Colonic mucosa (tissue), 4 donors: ENCODE measurements at regions not wholly inside any gene's neighbourhood (a gene's known extent, or its start where the extent isn't known, plus 50 kb on each side); places are given as distances from the start of the nearest gene placed in this dataset.

Experiments
- DNase-seq: peaks from one replicate; pipeline ENCODE4 v3.0.0-alpha.2; 2020
- H3K27ac ChIP-seq: fragments of 200-600 bp; one replicate; pipeline ENCODE4 v1.8.0; 2021
- H3K27me3 ChIP-seq: fragments of 200-600 bp; one replicate; pipeline ENCODE4 v1.8.0; 2021
- H3K36me3 ChIP-seq: fragments of 200-600 bp; one replicate; pipeline ENCODE4 v1.8.0; 2021
- H3K4me1 ChIP-seq: fragments of 200-600 bp; one replicate; pipeline ENCODE4 v1.8.0; 2021; ENCODE audit warnings: mild to moderate bottlenecking
- H3K4me3 ChIP-seq: fragments of 200-600 bp; one replicate; pipeline ENCODE4 v1.8.0; 2021
- H3K9ac ChIP-seq, 2 donors: one replicate each; pipeline ENCODE4 v1.7.0; 2013; ENCODE audit warnings: control low read depth in 2 of 2, low read depth in 2 of 2, low read length in 2 of 2
- H3K9me3 ChIP-seq: fragments of 200-600 bp; one replicate; pipeline ENCODE4 v1.8.0; 2021
- CTCF ChIP-seq: fragments of 200-600 bp; IDR thresholded peaks from one replicate; pipeline ENCODE4 v1.8.0; 2022; ENCODE audit warnings: antibody characterized with exemption, mild to moderate bottlenecking
- intact Hi-C: fragments of 100-400 bp; cut with DNase I; formaldehyde crosslinking; loops from one replicate; pipeline ENCODE4 v1.14.1; 2022
- donor health status: healthy.
- donor health status: DM: no; HTN: no; CAD: no.
- donor health status: DM: no; HTN: no; CAD: no.

- no peak for TF ChIP-seq CTCF
- no peaks in the 10 kb centered on the region for H3K9me3 ChIP-seq
- H3K27me3 ChIP-seq, result no peaks in the 10 kb centered on the region
- DNase-seq, result no peak
- no peak overlapping the region for H3K4me3 ChIP-seq
- no peak overlapping the region for H3K27ac ChIP-seq
- intact Hi-C loops, result no loop called here
- H3K4me1 ChIP-seq, result no peaks in the 10 kb centered on the region
- H3K9ac ChIP-seq, result no peak overlapping the region
- H3K36me3 ChIP-seq, result no peaks in the 10 kb centered on the region
These were observed 1247.9 kb downstream of the NXPH1 start for GRCh38 chr7:9681284-9681683.

GRCh38 chr7:9691286-9691685 lies 1257.9 kb downstream of the NXPH1 start:
- TF ChIP-seq CTCF, result no peak
- DNase-seq, result no peak
- Histone ChIP-seq H3K4me1 (no peaks in the 10 kb centered on the region), H3K36me3 (no peaks in the 10 kb centered on the region), H3K27me3 (no peaks in the 10 kb centered on the region), H3K9me3 (no peaks in the 10 kb centered on the region), H3K27ac (no peak overlapping the region), H3K9ac (no peak overlapping the region), H3K4me3 (no peak overlapping the region)
- intact Hi-C loops, result no loop called here

DNA sequence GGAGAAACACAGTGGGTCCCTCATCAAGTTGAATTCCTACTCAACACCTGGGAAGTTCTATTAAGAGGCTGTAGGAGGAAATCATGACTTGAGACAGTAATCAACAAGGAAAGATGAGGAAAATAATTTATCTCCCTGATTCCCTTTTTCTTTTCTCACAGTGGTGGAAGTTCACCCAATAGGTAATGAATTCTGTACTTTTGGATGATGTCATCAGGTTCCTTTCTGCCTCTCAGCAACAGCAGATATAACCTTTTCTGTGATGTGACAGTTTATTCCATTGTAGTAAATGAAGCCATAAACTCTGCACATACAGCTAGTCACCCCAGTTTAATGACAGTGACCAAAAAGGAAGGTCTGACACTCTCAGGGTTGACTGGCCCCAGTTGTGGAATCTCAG lies 1265.0 kb downstream of the NXPH1 start:
- no peak overlapping the region for H3K9ac ChIP-seq
- intact Hi-C loops, result no loop called here
- H3K4me3 ChIP-seq, result no peak overlapping the region
- H3K4me1 ChIP-seq, result no peaks in the 10 kb centered on the region
- H3K27me3 ChIP-seq, result no peaks in the 10 kb centered on the region
- H3K9me3 ChIP-seq, result no peaks in the 10 kb centered on the region
- H3K27ac ChIP-seq, result no peak overlapping the region
- DNase-seq, result no peak
- TF ChIP-seq CTCF, result no peak
- H3K36me3 ChIP-seq, result no peaks in the 10 kb centered on the region

DNA sequence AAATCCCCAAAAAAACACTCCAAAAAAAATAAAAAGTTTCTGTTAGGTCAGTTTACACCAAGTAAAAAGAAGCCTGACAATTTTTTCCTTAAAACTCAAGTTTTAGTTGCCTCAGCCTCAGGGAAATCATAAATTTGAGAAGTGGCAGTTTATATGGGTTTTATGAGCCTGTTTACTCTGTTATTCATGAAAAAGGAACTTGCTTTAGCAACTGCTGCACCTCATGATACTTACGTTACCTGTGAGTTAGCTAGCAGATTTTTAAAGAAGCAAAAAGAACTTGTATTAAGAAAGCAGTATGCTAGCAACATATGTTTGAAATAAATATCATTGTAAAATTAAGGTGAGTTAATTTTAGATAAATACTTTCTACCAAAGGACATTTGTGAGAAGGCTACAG lies 1264.5 kb upstream of the PHF14 start:
- intact Hi-C loops, result no loop called here
- TF ChIP-seq CTCF, result no peak
- Histone ChIP-seq H3K4me3 (no peak overlapping the region), H3K4me1 (no peaks in the 10 kb centered on the region), H3K9me3 (no peaks in the 10 kb centered on the region), H3K9ac (no peak overlapping the region), H3K36me3 (no peaks in the 10 kb centered on the region), H3K27me3 (no peaks in the 10 kb centered on the region), H3K27ac (no peak overlapping the region)
- DNase-seq, result no peak

DNA sequence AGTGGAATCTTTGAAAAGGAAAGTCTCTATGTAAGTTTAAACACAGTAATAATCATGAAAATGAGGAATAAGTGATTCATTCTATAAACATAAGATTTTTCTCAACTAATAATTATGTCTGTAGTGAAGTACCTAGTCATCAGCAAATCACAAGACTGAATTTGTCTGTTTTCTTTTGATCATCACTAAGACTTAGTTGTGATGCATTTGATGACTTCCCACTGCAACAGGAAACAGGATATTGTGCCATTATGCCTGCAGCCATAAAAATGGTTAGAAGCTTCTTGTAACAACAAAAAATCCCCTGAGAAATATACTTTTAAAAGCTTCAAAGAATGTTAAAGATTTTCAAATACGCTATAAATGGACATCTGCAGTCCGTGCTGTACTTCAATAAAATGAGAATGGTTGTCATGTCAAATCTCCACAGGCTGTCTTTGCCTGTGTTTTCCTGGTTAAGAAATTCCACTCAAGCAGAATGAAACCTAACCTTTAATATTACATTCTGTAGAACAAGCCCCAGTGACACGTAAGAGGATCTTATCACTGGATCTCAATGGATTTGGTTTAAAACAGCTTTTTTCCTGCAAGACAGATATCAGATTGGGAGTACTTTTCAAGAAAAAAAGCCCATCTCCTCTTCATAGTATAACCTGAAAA lies 1262.3 kb upstream of the PHF14 start:
- H3K4me1 ChIP-seq, result no peaks in the 10 kb centered on the region
- no peak for DNase-seq

More for the DNA sequence above, 1262.3 kb upstream of the PHF14 start:
- Histone ChIP-seq H3K9ac (no peak overlapping the region), H3K27me3 (no peaks in the 10 kb centered on the region), H3K9me3 (no peaks in the 10 kb centered on the region), H3K27ac (no peak overlapping the region), H3K36me3 (no peaks in the 10 kb centered on the region), H3K4me3 (no peak overlapping the region)
- TF ChIP-seq CTCF, result no peak
- intact Hi-C loops, result no loop called here
